HepG2 (cell line): ENCODE measurements at regions not wholly inside any gene's neighbourhood (a gene's known extent, or its start where the extent isn't known, plus 50 kb on each side); places are given as distances from the start of the nearest gene placed in this dataset.

ENCODE experiments used
- ARID2 ChIP-seq: sonication (generic); formaldehyde crosslinking; IDR thresholded peaks from 2 replicates; pipeline ENCODE4 v1.8.1; 2022; ENCODE audit warnings: mild to moderate bottlenecking, missing genetic modification reagents, borderline replicate concordance
- CENPT ChIP-seq: sonication (generic); formaldehyde crosslinking; IDR thresholded peaks from 2 replicates; pipeline ENCODE4 v1.8.0; 2022; ENCODE audit warnings: low read depth, mild to moderate bottlenecking, moderate library complexity, missing genetic modification reagents
- FLYWCH1 ChIP-seq: sonication (generic); formaldehyde crosslinking; IDR thresholded peaks from 2 replicates; pipeline ENCODE4 v1.8.1; 2023; ENCODE audit warnings: mild to moderate bottlenecking, missing genetic modification reagents
- KAT7 ChIP-seq: IDR thresholded peaks from 2 replicates; pipeline ENCODE4 v1.6.1; 2018; ENCODE audit warnings: borderline replicate concordance, missing compliant biosample characterization
- SOX6 ChIP-seq, 2 experiments: fragments of 450-650 bp in 1 of 2; sonication (generic) in 1 of 2; formaldehyde crosslinking in 1 of 2; IDR thresholded peaks; 2 replicates each; pipeline versions ENCODE4 v1.4.0 to v1.6.1; 2017 to 2020; ENCODE audit warnings: antibody characterized with exemption in 1 of 2, mild to moderate bottlenecking in 1 of 2, missing genetic modification reagents in 1 of 2
- SP5 ChIP-seq: IDR thresholded peaks from 2 replicates; pipeline ENCODE4 v1.6.1; 2016; ENCODE audit warnings: low read depth, borderline replicate concordance
- TRIM24 ChIP-seq: sonication (generic); formaldehyde crosslinking; IDR thresholded peaks from 2 replicates; pipeline ENCODE4 v1.8.0; 2022; ENCODE audit warnings: mild to moderate bottlenecking, missing genetic modification reagents
- ZKSCAN5 ChIP-seq: sonication (generic); formaldehyde crosslinking; IDR thresholded peaks from 2 replicates; pipeline ENCODE4 v1.5.1; 2020; ENCODE audit warnings: mild to moderate bottlenecking, missing genetic modification reagents
- ZNF530 ChIP-seq: sonication (generic); formaldehyde crosslinking; IDR thresholded peaks from 2 replicates; pipeline ENCODE4 v1.5.0; 2020; ENCODE audit warnings: low read depth, mild to moderate bottlenecking, missing genetic modification reagents
- ZNF674 ChIP-seq: sonication (generic); formaldehyde crosslinking; IDR thresholded peaks from 2 replicates; pipeline ENCODE4 v1.5.0; 2020; ENCODE audit warnings: low read depth, mild to moderate bottlenecking, missing genetic modification reagents
- ZNF713 ChIP-seq: sonication (generic); formaldehyde crosslinking; IDR thresholded peaks from 2 replicates; pipeline ENCODE4 v1.4.0; 2020; ENCODE audit warnings: mild to moderate bottlenecking, missing genetic modification reagents
- ZNF782 ChIP-seq: sonication (generic); formaldehyde crosslinking; IDR thresholded peaks from 2 replicates; pipeline ENCODE4 v1.4.0; 2020; ENCODE audit warnings: missing genetic modification reagents, mild to moderate bottlenecking, borderline replicate concordance
- ZNF839 ChIP-seq: sonication (generic); formaldehyde crosslinking; IDR thresholded peaks from 2 replicates; pipeline ENCODE4 v1.4.0; 2020; ENCODE audit warnings: missing genetic modification reagents, mild to moderate bottlenecking, borderline replicate concordance
- TF ChIP-seq, protein P1 (sequence below): IDR thresholded peaks from 2 replicates; pipeline ENCODE4 v1.6.1; 2016; ENCODE audit warnings: missing genetic modification reagents, missing compliant biosample characterization
- TF ChIP-seq, protein P2 (sequence below): sonication (generic); formaldehyde crosslinking; IDR thresholded peaks from 2 replicates; pipeline ENCODE4 v1.8.1; 2023; ENCODE audit warnings: mild to moderate bottlenecking, missing genetic modification reagents
- TF ChIP-seq, protein P3 (sequence below): sonication (generic); formaldehyde crosslinking; IDR thresholded peaks from one replicate; pipeline ENCODE4 v1.5.1; 2020; ENCODE audit warnings: mild to moderate bottlenecking, missing genetic modification reagents; ENCODE audit errors: not compliant biosample characterization
- TF ChIP-seq, protein P4 (sequence below): sonication (generic); formaldehyde crosslinking; IDR thresholded peaks from 2 replicates; pipeline ENCODE4 v1.5.1; 2020; ENCODE audit warnings: missing genetic modification reagents, mild to moderate bottlenecking, borderline replicate concordance

DNA sequence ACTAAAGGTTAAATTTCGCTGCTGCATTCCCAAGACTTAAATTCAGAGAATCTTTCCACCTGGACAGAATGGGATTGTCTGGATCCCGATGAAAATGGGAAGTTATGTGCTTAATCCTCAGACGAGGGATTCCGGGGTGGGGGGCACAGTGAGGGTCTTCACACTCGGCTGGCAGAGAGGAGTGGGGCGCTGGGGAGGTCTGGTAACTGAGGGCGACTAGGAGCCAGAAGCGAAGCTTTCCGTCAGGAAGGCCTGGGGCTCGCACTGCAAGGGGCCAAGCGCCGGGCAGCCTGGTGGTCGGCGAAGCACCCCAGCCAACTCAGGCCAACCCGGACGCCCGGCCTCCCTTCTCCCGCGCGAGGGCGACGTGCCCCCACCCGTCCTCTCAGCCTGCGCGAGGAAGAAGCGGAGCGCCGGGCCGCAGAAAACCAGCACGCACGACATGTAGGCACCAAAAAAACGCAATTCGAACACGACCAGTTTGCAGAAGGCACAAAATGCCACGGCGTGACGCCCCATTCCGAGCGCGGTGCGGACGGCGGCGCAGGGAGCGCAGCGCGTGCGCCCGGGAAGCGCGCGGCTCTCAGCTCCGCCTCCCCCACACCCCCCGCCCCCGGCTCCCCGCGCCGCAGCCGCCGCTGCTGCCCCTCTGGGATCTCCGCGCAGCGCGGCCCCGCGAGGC lies 188.1 kb downstream of the ZEB2 start (continued):
- TF ChIP-seq TRIM24 (CRISPR knock-in tag) (no peak), SOX6 (IDR thresholded peaks at IDR 0.05) (no peak), SOX6 (CRISPR knock-in tag; IDR thresholded peaks at IDR 0.05) (no peak), ZNF782 (CRISPR knock-in tag) (0 out of 2 replicates have a peak, but pooled peaks have one; percentile 29), ZKSCAN5 (CRISPR knock-in tag) (no peak), KAT7 (CRISPR knock-in tag) (0 out of 2 replicates have a peak, but pooled peaks have one; percentile 56), ARID2 (0 out of 2 replicates have a peak, but pooled peaks have one; percentile 57), ZNF530 (CRISPR knock-in tag) (no peak), ZNF713 (CRISPR knock-in tag) (no peak), SP5 (CRISPR knock-in tag) (peak; percentile 26; the same call in 1 of the 2 replicates), ZNF839 (CRISPR knock-in tag) (peak; percentile 80; the same call in 1 of the 2 replicates), ZNF674 (no peak), FLYWCH1 (CRISPR knock-in tag) (no peak), CENPT (CRISPR knock-in tag) (no peak)
- TF ChIP-seq, protein P1, sequence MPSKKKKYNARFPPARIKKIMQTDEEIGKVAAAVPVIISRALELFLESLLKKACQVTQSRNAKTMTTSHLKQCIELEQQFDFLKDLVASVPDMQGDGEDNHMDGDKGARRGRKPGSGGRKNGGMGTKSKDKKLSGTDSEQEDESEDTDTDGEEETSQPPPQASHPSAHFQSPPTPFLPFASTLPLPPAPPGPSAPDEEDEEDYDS (CRISPR knock-in tag): peak; percentile 16; the same call in 1 of the 2 replicates
- TF ChIP-seq, protein P2, sequence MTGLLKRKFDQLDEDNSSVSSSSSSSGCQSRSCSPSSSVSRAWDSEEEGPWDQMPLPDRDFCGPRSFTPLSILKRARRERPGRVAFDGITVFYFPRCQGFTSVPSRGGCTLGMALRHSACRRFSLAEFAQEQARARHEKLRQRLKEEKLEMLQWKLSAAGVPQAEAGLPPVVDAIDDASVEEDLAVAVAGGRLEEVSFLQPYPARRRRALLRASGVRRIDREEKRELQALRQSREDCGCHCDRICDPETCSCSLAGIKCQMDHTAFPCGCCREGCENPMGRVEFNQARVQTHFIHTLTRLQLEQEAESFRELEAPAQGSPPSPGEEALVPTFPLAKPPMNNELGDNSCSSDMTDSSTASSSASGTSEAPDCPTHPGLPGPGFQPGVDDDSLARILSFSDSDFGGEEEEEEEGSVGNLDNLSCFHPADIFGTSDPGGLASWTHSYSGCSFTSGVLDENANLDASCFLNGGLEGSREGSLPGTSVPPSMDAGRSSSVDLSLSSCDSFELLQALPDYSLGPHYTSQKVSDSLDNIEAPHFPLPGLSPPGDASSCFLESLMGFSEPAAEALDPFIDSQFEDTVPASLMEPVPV (CRISPR knock-in tag): no peak; the same call in 1 of the 2 replicates
- TF ChIP-seq, protein P3, sequence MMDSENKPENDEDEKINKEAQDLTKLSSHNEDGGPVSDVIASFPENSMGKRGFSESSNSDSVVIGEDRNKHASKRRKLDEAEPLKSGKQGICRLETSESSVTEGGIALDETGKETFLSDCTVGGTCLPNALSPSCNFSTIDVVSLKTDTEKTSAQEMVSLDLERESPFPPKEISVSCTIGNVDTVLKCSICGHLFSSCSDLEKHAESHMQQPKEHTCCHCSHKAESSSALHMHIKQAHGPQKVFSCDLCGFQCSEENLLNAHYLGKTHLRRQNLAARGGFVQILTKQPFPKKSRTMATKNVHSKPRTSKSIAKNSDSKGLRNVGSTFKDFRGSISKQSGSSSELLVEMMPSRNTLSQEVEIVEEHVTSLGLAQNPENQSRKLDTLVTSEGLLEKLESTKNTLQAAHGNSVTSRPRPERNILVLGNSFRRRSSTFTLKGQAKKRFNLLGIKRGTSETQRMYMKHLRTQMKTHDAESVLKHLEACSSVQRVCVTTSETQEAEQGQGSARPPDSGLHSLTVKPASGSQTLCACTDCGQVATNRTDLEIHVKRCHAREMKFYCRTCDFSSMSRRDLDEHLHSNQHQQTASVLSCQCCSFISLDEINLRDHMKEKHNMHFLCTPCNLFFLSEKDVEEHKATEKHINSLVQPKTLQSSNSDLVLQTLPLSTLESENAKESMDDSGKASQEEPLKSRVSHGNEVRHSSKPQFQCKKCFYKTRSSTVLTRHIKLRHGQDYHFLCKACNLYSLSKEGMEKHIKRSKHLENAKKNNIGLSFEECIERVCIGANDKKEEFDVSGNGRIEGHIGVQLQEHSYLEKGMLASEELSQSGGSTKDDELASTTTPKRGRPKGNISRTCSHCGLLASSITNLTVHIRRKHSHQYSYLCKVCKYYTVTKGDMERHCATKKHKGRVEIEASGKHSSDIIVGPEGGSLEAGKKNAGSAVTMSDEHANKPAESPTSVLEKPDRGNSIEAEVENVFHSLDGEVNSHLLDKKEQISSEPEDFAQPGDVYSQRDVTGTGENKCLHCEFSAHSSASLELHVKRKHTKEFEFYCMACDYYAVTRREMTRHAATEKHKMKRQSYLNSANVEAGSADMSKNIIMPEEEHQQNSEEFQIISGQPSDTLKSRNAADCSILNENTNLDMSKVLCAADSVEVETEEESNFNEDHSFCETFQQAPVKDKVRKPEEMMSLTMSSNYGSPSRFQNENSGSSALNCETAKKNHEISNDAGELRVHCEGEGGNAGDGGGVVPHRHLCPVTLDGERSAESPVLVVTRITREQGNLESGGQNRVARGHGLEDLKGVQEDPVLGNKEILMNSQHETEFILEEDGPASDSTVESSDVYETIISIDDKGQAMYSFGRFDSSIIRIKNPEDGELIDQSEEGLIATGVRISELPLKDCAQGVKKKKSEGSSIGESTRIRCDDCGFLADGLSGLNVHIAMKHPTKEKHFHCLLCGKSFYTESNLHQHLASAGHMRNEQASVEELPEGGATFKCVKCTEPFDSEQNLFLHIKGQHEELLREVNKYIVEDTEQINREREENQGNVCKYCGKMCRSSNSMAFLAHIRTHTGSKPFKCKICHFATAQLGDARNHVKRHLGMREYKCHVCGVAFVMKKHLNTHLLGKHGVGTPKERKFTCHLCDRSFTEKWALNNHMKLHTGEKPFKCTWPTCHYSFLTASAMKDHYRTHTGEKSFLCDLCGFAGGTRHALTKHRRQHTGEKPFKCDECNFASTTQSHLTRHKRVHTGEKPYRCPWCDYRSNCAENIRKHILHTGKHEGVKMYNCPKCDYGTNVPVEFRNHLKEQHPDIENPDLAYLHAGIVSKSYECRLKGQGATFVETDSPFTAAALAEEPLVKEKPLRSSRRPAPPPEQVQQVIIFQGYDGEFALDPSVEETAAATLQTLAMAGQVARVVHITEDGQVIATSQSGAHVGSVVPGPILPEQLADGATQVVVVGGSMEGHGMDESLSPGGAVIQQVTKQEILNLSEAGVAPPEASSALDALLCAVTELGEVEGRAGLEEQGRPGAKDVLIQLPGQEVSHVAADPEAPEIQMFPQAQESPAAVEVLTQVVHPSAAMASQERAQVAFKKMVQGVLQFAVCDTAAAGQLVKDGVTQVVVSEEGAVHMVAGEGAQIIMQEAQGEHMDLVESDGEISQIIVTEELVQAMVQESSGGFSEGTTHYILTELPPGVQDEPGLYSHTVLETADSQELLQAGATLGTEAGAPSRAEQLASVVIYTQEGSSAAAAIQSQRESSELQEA (CRISPR knock-in tag): peak; percentile 49
- TF ChIP-seq, protein P4, sequence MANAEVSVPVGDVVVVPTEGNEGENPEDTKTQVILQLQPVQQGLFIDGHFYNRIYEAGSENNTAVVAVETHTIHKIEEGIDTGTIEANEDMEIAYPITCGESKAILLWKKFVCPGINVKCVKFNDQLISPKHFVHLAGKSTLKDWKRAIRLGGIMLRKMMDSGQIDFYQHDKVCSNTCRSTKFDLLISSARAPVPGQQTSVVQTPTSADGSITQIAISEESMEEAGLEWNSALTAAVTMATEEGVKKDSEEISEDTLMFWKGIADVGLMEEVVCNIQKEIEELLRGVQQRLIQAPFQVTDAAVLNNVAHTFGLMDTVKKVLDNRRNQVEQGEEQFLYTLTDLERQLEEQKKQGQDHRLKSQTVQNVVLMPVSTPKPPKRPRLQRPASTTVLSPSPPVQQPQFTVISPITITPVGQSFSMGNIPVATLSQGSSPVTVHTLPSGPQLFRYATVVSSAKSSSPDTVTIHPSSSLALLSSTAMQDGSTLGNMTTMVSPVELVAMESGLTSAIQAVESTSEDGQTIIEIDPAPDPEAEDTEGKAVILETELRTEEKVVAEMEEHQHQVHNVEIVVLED (CRISPR knock-in tag): peak; percentile 67
